GM18505 (cell line): ENCODE measurements at regions not wholly inside any gene's neighbourhood (a gene's known extent, or its start where the extent isn't known, plus 50 kb on each side); places are given as distances from the start of the nearest gene placed in this dataset.
"Not testable (repeated sequence)": the region's sequence is repeated elsewhere in the genome, so short reads cannot be mapped to it uniquely, and the experiment has no call there.

Experiments
- ATAC-seq: cut with Tn5 transposase; IDR thresholded peaks from one replicate; pipeline ENCODE4 v1.9.1; 2021; ENCODE audit not compliant: unreplicated experiment
- POLR2A ChIP-seq: IDR thresholded peaks from 4 replicates; pipeline ENCODE4 v1.6.1; 2011; ENCODE audit warnings: borderline replicate concordance; ENCODE audit not compliant: insufficient read depth, insufficient read length; ENCODE audit errors: extremely low read depth

GRCh38 chr10:109359316-109359715 lies 564.0 kb downstream of the XPNPEP1 start:
- ATAC-seq = no peak

GRCh38 chr10:109358325-109358724 lies 565.0 kb downstream of the XPNPEP1 start:
- no peak for TF ChIP-seq POLR2A
- no peak for ATAC-seq

More at GRCh38 chr10:109359316-109359715, 564.0 kb downstream of the XPNPEP1 start:
- TF ChIP-seq POLR2A = no peak

GRCh38 chr10:109348324-109348723 lies 575.0 kb downstream of the XPNPEP1 start:
- ATAC-seq = no peak
- TF ChIP-seq POLR2A = no peak

GRCh38 chr10:109343293-109343692 lies 580.0 kb downstream of the XPNPEP1 start:
- no peak for ATAC-seq
- no peak for TF ChIP-seq POLR2A

GRCh38 chr10:109341986-109342385 lies 581.3 kb downstream of the XPNPEP1 start:
- ATAC-seq = no peak
- no peak for TF ChIP-seq POLR2A

GRCh38 chr10:109328001-109328400 lies 595.3 kb downstream of the XPNPEP1 start:
- TF ChIP-seq POLR2A = no peak

GRCh38 chr10:109327266-109327665 lies 596.0 kb downstream of the XPNPEP1 start:
- TF ChIP-seq POLR2A = no peak
- ATAC-seq = no peak

More at GRCh38 chr10:109328001-109328400, 595.3 kb downstream of the XPNPEP1 start:
- ATAC-seq = no peak

GRCh38 chr10:109324721-109325120 lies 598.6 kb downstream of the XPNPEP1 start:
- TF ChIP-seq POLR2A = no peak
- ATAC-seq = no peak

GRCh38 chr10:109317746-109318366 lies 605.5 kb downstream of the XPNPEP1 start:
- TF ChIP-seq POLR2A = no peak
- ATAC-seq = no peak

DNA sequence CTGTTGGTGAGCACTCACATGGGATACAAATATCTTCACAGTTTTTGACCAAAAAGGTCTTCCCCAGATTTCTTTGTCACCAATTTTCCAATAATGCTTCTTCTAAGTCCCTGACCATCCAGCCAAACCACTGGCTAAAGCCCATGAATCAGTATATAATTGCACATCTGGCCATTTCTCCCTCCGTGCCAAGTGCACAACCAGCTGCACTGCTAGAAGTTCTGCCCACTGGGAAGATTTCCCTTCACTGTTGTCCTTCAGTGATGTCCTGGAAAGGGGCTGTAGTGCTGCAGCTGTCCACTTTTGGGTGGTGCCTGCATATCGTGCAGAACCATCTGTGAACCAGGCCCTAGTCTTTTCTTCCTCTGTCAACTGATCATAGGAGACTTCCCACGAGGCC lies 609.3 kb downstream of the XPNPEP1 start:
- not testable (repeated sequence) for ATAC-seq

DNA sequence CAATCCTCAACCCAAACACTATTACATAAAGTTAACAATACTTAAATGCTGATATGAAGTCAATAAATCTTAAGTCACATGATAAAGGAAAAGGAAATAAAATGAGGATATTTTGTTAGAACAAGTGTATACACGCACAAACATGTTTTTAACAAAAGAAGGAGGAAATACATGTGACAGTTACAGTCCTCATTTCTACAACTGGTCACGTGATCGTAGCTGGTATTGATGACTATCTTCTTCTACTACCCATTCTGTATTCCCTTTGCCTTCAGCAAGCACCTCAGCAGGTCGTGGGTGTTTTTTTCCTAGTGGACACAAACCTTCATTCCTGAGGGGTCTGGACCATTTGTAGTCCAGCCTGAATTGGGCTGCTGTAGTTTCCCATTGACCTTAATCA lies 610.8 kb downstream of the XPNPEP1 start:
- ATAC-seq = not testable (repeated sequence)

GRCh38 chr10:109308971-109309370 lies 614.3 kb downstream of the XPNPEP1 start:
- no peak for ATAC-seq
- TF ChIP-seq POLR2A = no peak

- not testable (repeated sequence) for ATAC-seq
Measured at GRCh38 chr10:109307102-109307501, 616.2 kb downstream of the XPNPEP1 start.

DNA sequence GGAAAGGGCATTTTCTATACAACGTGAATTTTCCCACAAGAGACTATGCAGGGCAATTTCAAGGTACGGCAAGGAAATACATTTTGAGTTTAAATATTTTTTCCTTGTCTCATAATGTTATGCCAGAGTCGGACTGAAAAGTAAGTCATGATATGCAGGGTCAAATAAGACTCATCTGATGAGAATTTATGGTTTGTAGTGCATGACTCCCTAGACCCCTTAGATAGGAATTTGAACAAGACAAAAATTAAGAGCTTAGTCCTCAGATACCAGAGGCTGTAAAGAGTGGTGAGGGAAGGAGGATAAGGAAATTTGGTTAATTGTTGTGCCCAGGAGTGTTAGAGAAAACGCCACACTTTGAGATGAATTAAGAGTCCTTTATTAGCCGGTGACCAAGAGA lies 616.6 kb downstream of the XPNPEP1 start:
- no peak for ATAC-seq
- no peak for TF ChIP-seq POLR2A

- no peak for TF ChIP-seq POLR2A
- ATAC-seq = no peak
Measured at GRCh38 chr10:109287858-109288257, 635.5 kb downstream of the XPNPEP1 start.
